ENCODE measurements at regions not wholly inside any gene's neighbourhood (a gene's known extent, or its start where the extent isn't known, plus 50 kb on each side); places are given as distances from the start of the nearest gene placed in this dataset.

DNA sequence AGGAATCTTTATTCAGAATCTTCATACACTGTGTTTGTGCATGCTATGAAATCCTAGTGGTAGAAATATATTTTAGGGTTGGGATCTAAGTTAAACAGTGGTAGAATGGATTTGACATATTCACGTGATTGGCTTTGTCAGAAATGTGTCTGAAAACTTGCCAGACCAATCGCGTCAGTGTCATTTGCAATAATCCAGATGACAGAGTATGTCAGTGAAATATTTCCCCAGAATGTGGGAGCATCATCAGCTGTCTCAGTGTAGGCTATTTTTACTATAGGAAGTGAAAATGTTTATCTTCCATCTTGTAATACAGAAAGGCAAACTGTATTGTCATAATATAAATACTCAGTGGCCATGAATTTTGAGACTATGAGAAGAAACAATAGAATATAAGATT, 220.6 kb upstream of the EDIL3 start:
- H3K4me2 ChIP-seq (ENCODE audit: low read depth, low read length) = no peak overlapping the region
- no peaks in the 10 kb centered on the region for H3K27me3 ChIP-seq (ENCODE audit: control insufficient read depth in 1 of 2, insufficient read depth in 2 of 2, low read length in 2 of 2)
- H3K27ac ChIP-seq (ENCODE audit: extremely low read length, insufficient read depth, low read length) = no peak overlapping the region
- no peak overlapping the region for H3K9ac ChIP-seq (ENCODE audit: insufficient read depth, low read depth, low read length)
- ChIA-PET POLR2A (no interaction called here), CTCF (ENCODE audit: low intra/inter-chr PET ratio, low total read pairs) (no interaction called here)
- H4K20me1 ChIP-seq (ENCODE audit: insufficient read depth, low read length) = no peaks in the 10 kb centered on the region
- intact Hi-C loops (cut with micrococcal nuclease; ENCODE audit: unreplicated experiment) (no loop called here), in situ Hi-C loops (cut with HindIII; ENCODE audit: extremely low pct_ligation_motif_present, low pct_unique_long_range_greater_than_20kb) (no loop called here)
- no peaks in the 10 kb centered on the region for H3K79me2 ChIP-seq (ENCODE audit: insufficient read depth, low read length)
- ATAC-seq (no peak), DNase-seq (ENCODE audit: low spot score) (no peak), FAIRE-seq (no peak)
- H3K4me1 ChIP-seq (ENCODE audit: insufficient read depth, low read length) = no peaks in the 10 kb centered on the region
- H2AFZ ChIP-seq (ENCODE audit: low read length) = no peak overlapping the region
- BruUV-seq (replicated peaks) = no TSS peak
- H3K4me3 ChIP-seq (replicated peaks in 1 of 3; ENCODE audit: insufficient read depth in 1 of 3, low read depth in 2 of 3, low read length in 3 of 3) = no peak overlapping the region
- no peaks in the 10 kb centered on the region for H3K36me3 ChIP-seq (replicated peaks in 1 of 2; ENCODE audit: control insufficient read depth in 1 of 2, insufficient read depth in 2 of 2, low read length in 2 of 2)
- TF ChIP-seq, protein P1, sequence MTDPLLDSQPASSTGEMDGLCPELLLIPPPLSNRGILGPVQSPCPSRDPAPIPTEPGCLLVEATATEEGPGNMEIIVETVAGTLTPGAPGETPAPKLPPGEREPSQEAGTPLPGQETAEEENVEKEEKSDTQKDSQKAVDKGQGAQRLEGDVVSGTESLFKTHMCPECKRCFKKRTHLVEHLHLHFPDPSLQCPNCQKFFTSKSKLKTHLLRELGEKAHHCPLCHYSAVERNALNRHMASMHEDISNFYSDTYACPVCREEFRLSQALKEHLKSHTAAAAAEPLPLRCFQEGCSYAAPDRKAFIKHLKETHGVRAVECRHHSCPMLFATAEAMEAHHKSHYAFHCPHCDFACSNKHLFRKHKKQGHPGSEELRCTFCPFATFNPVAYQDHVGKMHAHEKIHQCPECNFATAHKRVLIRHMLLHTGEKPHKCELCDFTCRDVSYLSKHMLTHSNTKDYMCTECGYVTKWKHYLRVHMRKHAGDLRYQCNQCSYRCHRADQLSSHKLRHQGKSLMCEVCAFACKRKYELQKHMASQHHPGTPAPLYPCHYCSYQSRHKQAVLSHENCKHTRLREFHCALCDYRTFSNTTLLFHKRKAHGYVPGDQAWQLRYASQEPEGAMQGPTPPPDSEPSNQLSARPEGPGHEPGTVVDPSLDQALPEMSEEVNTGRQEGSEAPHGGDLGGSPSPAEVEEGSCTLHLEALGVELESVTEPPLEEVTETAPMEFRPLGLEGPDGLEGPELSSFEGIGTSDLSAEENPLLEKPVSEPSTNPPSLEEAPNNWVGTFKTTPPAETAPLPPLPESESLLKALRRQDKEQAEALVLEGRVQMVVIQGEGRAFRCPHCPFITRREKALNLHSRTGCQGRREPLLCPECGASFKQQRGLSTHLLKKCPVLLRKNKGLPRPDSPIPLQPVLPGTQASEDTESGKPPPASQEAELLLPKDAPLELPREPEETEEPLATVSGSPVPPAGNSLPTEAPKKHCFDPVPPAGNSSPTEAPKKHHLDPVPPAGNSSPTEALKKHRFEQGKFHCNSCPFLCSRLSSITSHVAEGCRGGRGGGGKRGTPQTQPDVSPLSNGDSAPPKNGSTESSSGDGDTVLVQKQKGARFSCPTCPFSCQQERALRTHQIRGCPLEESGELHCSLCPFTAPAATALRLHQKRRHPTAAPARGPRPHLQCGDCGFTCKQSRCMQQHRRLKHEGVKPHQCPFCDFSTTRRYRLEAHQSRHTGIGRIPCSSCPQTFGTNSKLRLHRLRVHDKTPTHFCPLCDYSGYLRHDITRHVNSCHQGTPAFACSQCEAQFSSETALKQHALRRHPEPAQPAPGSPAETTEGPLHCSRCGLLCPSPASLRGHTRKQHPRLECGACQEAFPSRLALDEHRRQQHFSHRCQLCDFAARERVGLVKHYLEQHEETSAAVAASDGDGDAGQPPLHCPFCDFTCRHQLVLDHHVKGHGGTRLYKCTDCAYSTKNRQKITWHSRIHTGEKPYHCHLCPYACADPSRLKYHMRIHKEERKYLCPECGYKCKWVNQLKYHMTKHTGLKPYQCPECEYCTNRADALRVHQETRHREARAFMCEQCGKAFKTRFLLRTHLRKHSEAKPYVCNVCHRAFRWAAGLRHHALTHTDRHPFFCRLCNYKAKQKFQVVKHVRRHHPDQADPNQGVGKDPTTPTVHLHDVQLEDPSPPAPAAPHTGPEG (CRISPR knock-in tag; IDR thresholded peaks at IDR 0.05) = no peak
- no peak for TF ChIP-seq HCFC1 (IDR thresholded peaks at IDR 0.05; ENCODE audit: low read depth, low read length)
- no peak for TF ChIP-seq ZNF547 (CRISPR knock-in tag; IDR thresholded peaks at IDR 0.05)
- TF ChIP-seq ZNF616 (CRISPR knock-in tag; IDR thresholded peaks at IDR 0.05; ENCODE audit: low read depth) = no peak
- TF ChIP-seq ZIK1 (CRISPR knock-in tag; IDR thresholded peaks at IDR 0.05; ENCODE audit: borderline replicate concordance, low read depth) = no peak
- TF ChIP-seq HNRNPK (IDR thresholded peaks at IDR 0.05; ENCODE audit: low read depth, low read length, poor library complexity, severe bottlenecking) = no peak
- TF ChIP-seq ZNF883 (CRISPR knock-in tag; IDR thresholded peaks at IDR 0.05; ENCODE audit: not compliant biosample characterization) = no peak
- no peak for TF ChIP-seq KDM1A (CRISPR knock-in tag; IDR thresholded peaks at IDR 0.05)
- TF ChIP-seq, protein P2, sequence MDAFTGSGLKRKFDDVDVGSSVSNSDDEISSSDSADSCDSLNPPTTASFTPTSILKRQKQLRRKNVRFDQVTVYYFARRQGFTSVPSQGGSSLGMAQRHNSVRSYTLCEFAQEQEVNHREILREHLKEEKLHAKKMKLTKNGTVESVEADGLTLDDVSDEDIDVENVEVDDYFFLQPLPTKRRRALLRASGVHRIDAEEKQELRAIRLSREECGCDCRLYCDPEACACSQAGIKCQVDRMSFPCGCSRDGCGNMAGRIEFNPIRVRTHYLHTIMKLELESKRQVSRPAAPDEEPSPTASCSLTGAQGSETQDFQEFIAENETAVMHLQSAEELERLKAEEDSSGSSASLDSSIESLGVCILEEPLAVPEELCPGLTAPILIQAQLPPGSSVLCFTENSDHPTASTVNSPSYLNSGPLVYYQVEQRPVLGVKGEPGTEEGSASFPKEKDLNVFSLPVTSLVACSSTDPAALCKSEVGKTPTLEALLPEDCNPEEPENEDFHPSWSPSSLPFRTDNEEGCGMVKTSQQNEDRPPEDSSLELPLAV (CRISPR knock-in tag; conservative IDR thresholded peaks at IDR 0.05; ENCODE audit: low read depth) = no peak
- TF ChIP-seq HIVEP1 (CRISPR knock-in tag; IDR thresholded peaks at IDR 0.05) = no peak
- TF ChIP-seq ZNF510 (CRISPR knock-in tag; IDR thresholded peaks at IDR 0.05; ENCODE audit: low read depth) = no peak
- TF ChIP-seq KLF16 (CRISPR knock-in tag; IDR thresholded peaks at IDR 0.05) = no peak
- no peak for TF ChIP-seq ZBTB37 (CRISPR knock-in tag; IDR thresholded peaks at IDR 0.05)
- no peaks in the 10 kb centered on the region for H3K9me3 ChIP-seq (ENCODE audit: low read length)
- 64% methylated on average over 3 of the region's 3 CpGs for WGBS (ENCODE audit: low lambda C conversion rate)

Data from HepG2 (cell line).